ENCODE measurements at regions not wholly inside any gene's neighbourhood (a gene's known extent, or its start where the extent isn't known, plus 50 kb on each side); places are given as distances from the start of the nearest gene placed in this dataset.

- intact Hi-C loops (cut with DNase I) = no loop called here
- H3K9me3 ChIP-seq (ENCODE audit: control insufficient read depth in 2 of 3, insufficient read depth in 1 of 3, low read length in 3 of 3) = no peaks in the 10 kb centered on the region
- no peak for TF ChIP-seq CTCF (IDR thresholded peaks at IDR 0.05; ENCODE audit: borderline replicate concordance, extremely low read depth, insufficient read depth)
- DNase-seq (peak in 1 of 5 donors; percentile 34), FAIRE-seq (no peak)
- no peak overlapping the region for H3K9ac ChIP-seq (ENCODE audit: low read length in 3 of 3)
- H3K27me3 ChIP-seq (ENCODE audit: control insufficient read depth, insufficient read depth, low read length) = no peaks in the 10 kb centered on the region
- no peak overlapping the region for H3K27ac ChIP-seq (ENCODE audit: low read depth in 2 of 2, low read length in 2 of 2)
- H3K4me1 ChIP-seq (ENCODE audit: control insufficient read depth in 2 of 3, insufficient read depth in 2 of 3, low read depth in 1 of 3, low read length in 3 of 3) = no peaks in the 10 kb centered on the region
- H3K4me3 ChIP-seq (ENCODE audit: low read length in 3 of 3) = no peak overlapping the region
- no peaks in the 10 kb centered on the region for H3K36me3 ChIP-seq (ENCODE audit: control insufficient read depth in 2 of 3, insufficient read depth in 3 of 3, low read length in 3 of 3)
Measured at GRCh38 chr2:160657196-160657595, 163.6 kb upstream of the RBMS1 start.

- Histone ChIP-seq H3K4me3 (ENCODE audit: low read length in 3 of 3) (no peak overlapping the region), H3K9ac (ENCODE audit: low read length in 3 of 3) (no peak overlapping the region), H3K4me1 (ENCODE audit: control insufficient read depth in 2 of 3, insufficient read depth in 2 of 3, low read depth in 1 of 3, low read length in 3 of 3) (no peaks in the 10 kb centered on the region), H3K9me3 (ENCODE audit: control insufficient read depth in 2 of 3, insufficient read depth in 1 of 3, low read length in 3 of 3) (no peaks in the 10 kb centered on the region), H3K27me3 (ENCODE audit: control insufficient read depth, insufficient read depth, low read length) (no peaks in the 10 kb centered on the region), H3K27ac (ENCODE audit: low read depth in 2 of 2, low read length in 2 of 2) (no peak overlapping the region), H3K36me3 (ENCODE audit: control insufficient read depth in 2 of 3, insufficient read depth in 3 of 3, low read length in 3 of 3) (no peaks in the 10 kb centered on the region)
- TF ChIP-seq CTCF (IDR thresholded peaks at IDR 0.05; ENCODE audit: borderline replicate concordance, extremely low read depth, insufficient read depth) = no peak
- no peak for DNase-seq
- intact Hi-C loops (cut with DNase I) = no loop called here
- FAIRE-seq = no peak
Measured at GRCh38 chr2:160658851-160659250, 165.2 kb upstream of the RBMS1 start.

- intact Hi-C loops (cut with DNase I) = no loop called here
- TF ChIP-seq CTCF (IDR thresholded peaks at IDR 0.05; ENCODE audit: borderline replicate concordance, extremely low read depth, insufficient read depth) = no peak
- no peaks in the 10 kb centered on the region for H3K4me1 ChIP-seq (ENCODE audit: control insufficient read depth in 2 of 3, insufficient read depth in 2 of 3, low read depth in 1 of 3, low read length in 3 of 3)
- no peaks in the 10 kb centered on the region for H3K9me3 ChIP-seq (ENCODE audit: control insufficient read depth in 2 of 3, insufficient read depth in 1 of 3, low read length in 3 of 3)
- FAIRE-seq (peak; percentile 3), DNase-seq (no peak)
- no peaks in the 10 kb centered on the region for H3K27me3 ChIP-seq (ENCODE audit: control insufficient read depth, insufficient read depth, low read length)
- no peak overlapping the region for H3K9ac ChIP-seq (ENCODE audit: low read length in 3 of 3)
- no peaks in the 10 kb centered on the region for H3K36me3 ChIP-seq (ENCODE audit: control insufficient read depth in 2 of 3, insufficient read depth in 3 of 3, low read length in 3 of 3)
- H3K27ac ChIP-seq (ENCODE audit: low read depth in 2 of 2, low read length in 2 of 2) = no peak overlapping the region
- H3K4me3 ChIP-seq (ENCODE audit: low read length in 3 of 3) = no peak overlapping the region
Measured at GRCh38 chr2:160660741-160661140, 167.1 kb upstream of the RBMS1 start.

- FAIRE-seq = no peak
- intact Hi-C loops (cut with DNase I) = no loop called here
Measured at GRCh38 chr2:160664603-160665140, 171.1 kb upstream of the RBMS1 start.

More at GRCh38 chr2:160664603-160665140, 171.1 kb upstream of the RBMS1 start:
- Histone ChIP-seq H3K9me3 (ENCODE audit: control insufficient read depth in 2 of 3, insufficient read depth in 1 of 3, low read length in 3 of 3) (no peaks in the 10 kb centered on the region), H3K36me3 (ENCODE audit: control insufficient read depth in 2 of 3, insufficient read depth in 3 of 3, low read length in 3 of 3) (no peaks in the 10 kb centered on the region), H3K9ac (ENCODE audit: low read length in 3 of 3) (no peak overlapping the region), H3K4me1 (ENCODE audit: control insufficient read depth in 2 of 3, insufficient read depth in 2 of 3, low read depth in 1 of 3, low read length in 3 of 3) (peaks cover 0 to 4% (median 0%) of the 10 kb centered on the region in 3 donors), H3K27me3 (ENCODE audit: control insufficient read depth, insufficient read depth, low read length) (no peaks in the 10 kb centered on the region), H3K27ac (ENCODE audit: low read depth in 2 of 2, low read length in 2 of 2) (no peak overlapping the region), H3K4me3 (ENCODE audit: low read length in 3 of 3) (no peak overlapping the region)
- no peak for DNase-seq
- TF ChIP-seq CTCF (IDR thresholded peaks at IDR 0.05; ENCODE audit: borderline replicate concordance, extremely low read depth, insufficient read depth) = no peak
